Stimulated activated CD8-positive, alpha-beta memory T cell treated with anti-CD3 and anti-CD28 coated beads, Interleukin-4, amount 100 ng/mL, for 4 hours (primary cell): ENCODE measurements at regions not wholly inside any gene's neighbourhood (a gene's known extent, or its start where the extent isn't known, plus 50 kb on each side); places are given as distances from the start of the nearest gene placed in this dataset.

ENCODE experiments used
- DNase-seq, 2 donors: peaks; one replicate each; pipeline ENCODE4 v3.0.0-alpha.2; 2020; ENCODE audit warnings: low read depth in 2 of 2, low spot score in 1 of 2

- no peak for DNase-seq
Observed at GRCh38 chr2:59932341-59932740, 621.1 kb downstream of the BCL11A start.

GRCh38 chr2:59930430-59930829 lies 623.0 kb downstream of the BCL11A start:
- DNase-seq: no peak

- no peak for DNase-seq
Observed at GRCh38 chr2:59926731-59927130, 626.7 kb downstream of the BCL11A start.

- DNase-seq: no peak
Observed at GRCh38 chr2:59925321-59925720, 628.1 kb downstream of the BCL11A start.

- DNase-seq: no peak
Observed at GRCh38 chr2:59924346-59924745, 629.1 kb downstream of the BCL11A start.

- DNase-seq: no peak
Observed at GRCh38 chr2:59922450-59922849, 631.0 kb downstream of the BCL11A start.

- DNase-seq: no peak
Observed at GRCh38 chr2:59921743-59922142, 631.7 kb downstream of the BCL11A start.

- no peak for DNase-seq
Observed at GRCh38 chr2:59920961-59921360, 632.5 kb downstream of the BCL11A start.

GRCh38 chr2:59920307-59920706 lies 633.1 kb downstream of the BCL11A start:
- DNase-seq: no peak

- no peak for DNase-seq
Observed at GRCh38 chr2:59919579-59919978, 633.9 kb downstream of the BCL11A start.

GRCh38 chr2:59912042-59912441 lies 641.4 kb downstream of the BCL11A start:
- no peak for DNase-seq

GRCh38 chr2:59910166-59910565 lies 643.3 kb downstream of the BCL11A start:
- no peak for DNase-seq

- DNase-seq: no peak
Observed at GRCh38 chr2:59909147-59909546, 644.3 kb downstream of the BCL11A start.

GRCh38 chr2:59905731-59906130 lies 647.7 kb downstream of the BCL11A start:
- no peak for DNase-seq

- no peak for DNase-seq
Observed at GRCh38 chr2:59903994-59904544, 649.4 kb downstream of the BCL11A start.

- DNase-seq: no peak
Observed at GRCh38 chr2:59900728-59901452, 652.6 kb downstream of the BCL11A start.

- no peak for DNase-seq
Observed at GRCh38 chr2:59899692-59900091, 653.8 kb downstream of the BCL11A start.

GRCh38 chr2:59896499-59897245 lies 656.8 kb downstream of the BCL11A start:
- no peak for DNase-seq

- no peak for DNase-seq
Observed at GRCh38 chr2:59893612-59894011, 659.8 kb downstream of the BCL11A start.

- DNase-seq: no peak
Observed at GRCh38 chr2:59892398-59892797, 661.1 kb downstream of the BCL11A start.

GRCh38 chr2:59889305-59889704 lies 664.1 kb downstream of the BCL11A start:
- no peak for DNase-seq

- DNase-seq: no peak
Observed at GRCh38 chr2:59888706-59889105, 664.7 kb downstream of the BCL11A start.
